ENCODE measurements at regions not wholly inside any gene's neighbourhood (a gene's known extent, or its start where the extent isn't known, plus 50 kb on each side); places are given as distances from the start of the nearest gene placed in this dataset.
A peak's percentile ranks its signal among the peaks of the same experiment; 100 is the strongest.
"Not testable (repeated sequence)": the region's sequence is repeated elsewhere in the genome, so short reads cannot be mapped to it uniquely, and the experiment has no call there.

DNA sequence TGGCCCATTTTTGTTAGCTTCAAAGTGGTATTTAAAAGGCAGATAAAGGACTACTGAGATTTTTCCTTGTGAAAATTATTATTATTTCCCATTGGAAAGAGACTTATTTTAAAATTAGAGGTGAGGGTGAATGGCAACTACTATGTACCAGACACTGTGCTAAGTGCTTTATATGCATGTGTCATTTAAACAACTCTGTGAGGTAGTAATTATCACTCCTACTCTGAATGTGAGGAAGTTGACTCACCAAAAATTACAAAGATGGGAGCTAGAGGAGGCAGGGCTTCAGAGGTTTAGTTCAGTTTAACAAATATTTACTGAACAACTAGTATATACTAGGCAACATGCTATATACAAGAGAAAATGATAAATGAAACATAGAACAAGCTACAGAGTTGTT is 78.2 kb downstream of the MSL3 start:
- DNase-seq (ENCODE audit: low spot score): no peak

DNA sequence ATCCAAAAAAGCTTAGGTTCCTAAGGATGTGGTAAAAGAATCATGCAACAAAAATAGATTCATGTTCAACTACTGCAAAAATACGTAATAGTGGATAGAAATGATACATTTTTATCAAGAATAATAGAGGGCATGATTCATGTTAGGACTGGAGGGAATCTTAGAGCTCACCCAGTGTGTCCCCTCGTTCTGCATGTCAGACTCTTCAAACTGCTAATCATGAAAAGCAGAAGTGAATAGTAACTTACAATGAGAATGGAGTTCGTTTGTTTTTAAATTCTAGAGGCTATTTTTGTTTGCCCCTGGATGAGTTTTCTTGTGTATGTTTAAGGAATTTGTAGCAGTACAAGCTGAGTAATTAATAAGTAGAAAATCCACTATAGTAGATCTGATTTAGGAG is 79.4 kb downstream of the MSL3 start:
- DNase-seq (ENCODE audit: low spot score): no peak

DNA sequence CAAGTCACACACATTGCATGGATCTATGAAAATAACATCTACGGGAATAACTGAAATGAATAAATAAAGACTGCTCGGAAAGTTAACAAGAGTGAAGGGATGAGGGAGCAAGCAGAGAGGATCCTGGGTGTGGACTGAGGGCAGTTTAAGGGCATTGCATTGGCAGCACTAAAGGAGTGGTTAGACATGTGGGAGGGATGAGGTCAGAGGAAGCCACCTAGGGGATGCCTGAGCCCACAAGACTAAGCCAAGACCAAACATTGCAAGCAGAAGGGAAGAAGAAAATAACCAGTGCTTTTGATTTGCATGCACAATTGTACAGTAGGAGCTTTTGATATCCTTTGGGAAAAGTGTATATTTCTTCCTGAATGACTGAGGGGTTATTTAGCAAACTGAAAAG is 106.1 kb downstream of the MSL3 start:
- no peak for DNase-seq (ENCODE audit: low spot score)

DNA sequence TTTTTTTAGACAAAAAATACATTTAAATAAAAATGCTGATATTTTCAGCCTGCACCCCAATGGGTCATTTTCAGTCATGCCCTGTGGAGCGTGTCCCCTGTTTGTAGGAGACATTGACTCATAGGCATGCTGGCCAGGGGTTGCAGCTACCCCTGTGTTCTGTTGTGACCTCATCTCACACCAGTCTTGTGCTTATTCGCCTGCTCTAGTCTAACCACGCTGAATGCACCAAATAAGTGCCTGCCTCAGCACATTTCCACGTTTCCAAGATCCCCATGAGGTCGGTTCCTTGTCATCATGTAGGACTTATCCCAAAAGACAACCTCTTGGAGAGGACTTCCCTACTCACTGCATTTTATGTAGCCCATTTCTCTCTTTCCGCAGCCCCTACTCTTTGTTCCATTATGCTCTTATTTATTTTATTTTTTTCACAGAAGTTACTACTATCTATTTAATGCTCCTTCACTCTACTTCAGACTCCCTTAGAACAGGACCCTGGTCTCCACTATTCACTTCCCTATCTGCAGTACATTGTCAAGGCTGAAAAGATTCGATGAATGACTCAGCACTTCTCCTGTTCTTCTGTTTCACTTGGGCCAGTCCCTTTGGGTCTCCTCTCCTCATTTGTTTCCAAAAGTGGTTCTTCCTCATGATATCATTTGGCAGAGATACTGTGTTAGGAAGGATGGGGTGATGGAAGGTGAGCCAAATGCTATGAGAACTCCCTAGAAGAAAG is 109.7 kb downstream of the MSL3 start:
- no peak for DNase-seq (ENCODE audit: low spot score)

DNA sequence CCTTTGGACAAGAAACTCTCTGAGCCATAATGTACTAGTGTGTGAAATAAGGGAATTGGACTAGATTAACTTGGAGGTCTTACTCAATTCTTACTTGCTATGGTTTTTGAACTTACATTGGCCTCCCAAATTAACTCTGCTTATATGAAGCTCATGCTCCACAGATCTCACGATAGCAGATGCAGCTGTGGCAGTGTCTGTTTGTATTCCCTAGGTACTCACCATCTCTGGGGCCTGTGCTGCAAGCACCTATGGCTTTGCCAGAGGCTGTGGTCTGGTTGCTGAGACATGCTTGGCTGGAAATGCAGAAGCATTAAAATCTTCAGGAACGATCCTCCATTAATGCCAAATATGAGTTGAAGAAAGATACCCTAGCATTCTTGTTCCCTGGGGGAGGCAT is 112.8 kb downstream of the MSL3 start:
- no peak for DNase-seq (ENCODE audit: low spot score)

DNA sequence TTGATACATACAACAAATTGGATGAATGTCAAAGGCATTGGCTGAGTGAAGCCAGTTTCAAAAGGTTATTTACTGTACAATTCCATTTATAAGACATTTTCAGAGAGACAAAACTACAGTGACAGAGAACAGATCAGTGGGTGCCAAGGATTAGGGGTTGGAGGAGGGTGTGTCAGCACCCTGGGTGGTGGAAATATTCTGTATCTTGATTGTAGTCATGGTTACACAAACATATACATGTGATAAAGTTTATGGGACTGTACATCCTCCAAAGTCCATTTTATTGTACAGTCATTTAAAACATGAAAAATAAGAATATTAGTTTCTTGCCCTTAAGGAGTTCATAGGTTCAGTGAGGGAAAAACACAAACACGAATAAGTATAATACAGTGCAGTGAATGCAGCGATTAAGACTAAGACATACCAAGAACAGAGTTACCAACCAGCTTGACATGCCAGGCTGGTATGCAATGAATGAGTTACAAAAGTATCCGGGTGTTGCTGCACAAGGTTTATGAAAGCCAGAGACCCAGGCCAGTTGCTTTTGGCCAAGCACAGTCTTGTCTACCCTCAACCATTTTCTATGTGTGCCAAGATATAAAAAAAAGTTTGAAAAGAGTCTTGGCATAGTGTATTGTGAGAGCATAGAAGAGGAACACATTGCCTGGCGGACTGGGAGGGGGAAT is 123.6 kb downstream of the MSL3 start:
- DNase-seq (ENCODE audit: low spot score): no peak

DNA sequence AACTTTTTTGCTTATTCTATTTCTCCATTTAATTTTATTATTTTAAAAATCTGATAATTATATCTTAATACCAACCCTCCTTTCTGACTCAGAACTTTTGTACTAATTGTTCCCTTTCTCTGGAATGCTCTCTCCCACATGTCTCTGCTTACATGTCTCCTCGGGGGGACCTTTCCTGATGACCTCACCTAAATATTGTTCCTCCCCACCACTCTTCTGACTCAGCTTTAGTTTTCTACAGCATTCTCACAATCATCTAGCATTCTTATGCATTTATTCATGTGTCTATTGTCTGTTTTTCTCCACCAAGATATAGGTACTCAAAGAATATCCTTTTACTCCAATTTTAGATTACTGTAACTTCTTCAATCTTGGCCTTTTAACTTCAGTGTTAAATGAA is 128.7 kb downstream of the MSL3 start:
- DNase-seq (ENCODE audit: low spot score): no peak

DNA sequence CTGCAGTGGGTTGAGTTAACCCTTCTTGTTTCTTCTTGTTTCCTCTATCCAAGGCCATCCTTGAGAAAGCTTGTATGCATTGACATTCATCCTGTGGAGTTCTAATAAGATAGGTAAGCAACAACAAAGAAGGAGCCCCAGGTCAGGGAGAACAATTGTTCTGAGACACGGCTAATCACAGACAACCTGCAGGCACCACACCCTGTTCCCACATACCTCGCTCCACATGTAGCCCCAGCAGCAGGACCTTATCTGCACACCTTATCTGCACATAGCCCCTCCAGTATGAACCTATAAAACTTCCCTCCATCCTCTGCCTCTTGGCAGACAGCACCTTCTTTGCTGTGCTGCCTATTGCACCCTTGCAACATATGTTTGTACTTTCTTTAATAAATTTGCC is 129.1 kb downstream of the MSL3 start:
- no peak for DNase-seq (ENCODE audit: low spot score)

DNA sequence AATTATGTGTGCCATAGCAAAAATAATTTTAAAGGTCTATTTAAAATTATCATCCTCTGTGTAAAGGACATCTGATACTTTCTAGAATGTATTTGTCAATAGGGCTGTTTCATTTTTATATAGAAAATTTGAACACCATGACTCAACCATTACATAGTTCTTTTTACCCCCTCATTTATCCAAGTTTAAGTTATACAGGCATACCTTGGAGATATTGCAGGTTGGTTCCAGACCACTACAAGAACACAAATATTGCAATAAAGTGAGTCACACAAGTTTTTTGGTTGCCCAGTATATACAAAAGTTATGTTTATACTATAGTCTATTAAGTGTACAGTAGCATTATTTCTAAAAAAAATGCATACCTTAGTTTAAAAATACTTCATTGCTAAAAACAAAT is 130.4 kb downstream of the MSL3 start:
- DNase-seq (ENCODE audit: low spot score): no peak

DNA sequence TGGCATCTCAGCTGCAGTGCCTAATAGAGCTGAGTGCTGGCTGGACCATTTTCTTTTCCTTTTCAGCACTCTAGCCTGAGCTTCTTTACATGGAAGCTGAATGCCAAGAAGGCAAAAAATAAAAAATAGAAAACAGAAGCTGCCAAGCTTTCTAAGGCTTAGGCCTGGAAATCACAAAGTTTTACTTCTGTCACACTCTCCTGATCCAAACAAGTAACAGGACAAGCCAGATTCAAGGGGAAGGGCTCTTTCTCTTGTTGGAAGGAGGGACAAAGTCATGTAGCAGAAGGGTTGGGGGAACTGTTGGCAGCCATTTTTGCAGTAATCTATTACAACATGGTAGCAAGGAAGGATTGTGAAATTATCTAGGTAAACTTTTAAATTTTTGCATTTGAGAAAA is 131.8 kb downstream of the MSL3 start:
- no peak for DNase-seq (ENCODE audit: low spot score)

DNA sequence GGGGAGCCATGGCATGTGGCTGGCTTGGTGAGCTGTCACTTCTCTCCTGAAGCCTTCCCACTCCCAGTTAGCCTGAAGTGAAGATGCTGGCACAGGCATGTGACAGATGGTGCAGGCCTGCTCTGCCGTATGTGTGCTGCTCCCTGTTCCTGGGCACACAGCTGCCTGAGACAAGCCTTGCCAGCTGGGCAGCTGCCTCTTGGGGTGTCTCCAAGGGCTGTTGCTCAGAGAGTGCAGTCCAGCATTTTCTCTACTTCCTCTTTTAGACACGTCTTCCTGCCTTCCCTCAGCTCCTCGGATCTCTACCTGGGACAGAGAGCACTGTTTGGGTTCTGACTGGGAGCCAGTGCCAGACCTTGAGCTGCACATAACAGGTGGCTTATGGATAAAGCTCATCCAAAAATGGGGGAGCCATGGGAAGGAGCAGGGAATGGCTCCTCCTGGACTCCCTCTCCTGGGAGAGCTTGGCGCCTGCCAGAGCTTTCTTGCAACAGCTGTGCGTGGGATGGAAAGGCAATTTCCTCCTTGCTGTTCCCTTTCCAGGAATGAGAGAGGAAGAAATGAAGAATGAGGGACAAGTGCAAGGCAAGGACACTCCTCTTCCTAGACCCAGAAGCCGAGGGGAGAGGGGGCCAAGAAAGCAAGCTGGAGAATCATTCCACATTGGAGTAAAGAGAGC is 132.9 kb downstream of the MSL3 start:
- DNase-seq (ENCODE audit: low spot score): no peak

DNA sequence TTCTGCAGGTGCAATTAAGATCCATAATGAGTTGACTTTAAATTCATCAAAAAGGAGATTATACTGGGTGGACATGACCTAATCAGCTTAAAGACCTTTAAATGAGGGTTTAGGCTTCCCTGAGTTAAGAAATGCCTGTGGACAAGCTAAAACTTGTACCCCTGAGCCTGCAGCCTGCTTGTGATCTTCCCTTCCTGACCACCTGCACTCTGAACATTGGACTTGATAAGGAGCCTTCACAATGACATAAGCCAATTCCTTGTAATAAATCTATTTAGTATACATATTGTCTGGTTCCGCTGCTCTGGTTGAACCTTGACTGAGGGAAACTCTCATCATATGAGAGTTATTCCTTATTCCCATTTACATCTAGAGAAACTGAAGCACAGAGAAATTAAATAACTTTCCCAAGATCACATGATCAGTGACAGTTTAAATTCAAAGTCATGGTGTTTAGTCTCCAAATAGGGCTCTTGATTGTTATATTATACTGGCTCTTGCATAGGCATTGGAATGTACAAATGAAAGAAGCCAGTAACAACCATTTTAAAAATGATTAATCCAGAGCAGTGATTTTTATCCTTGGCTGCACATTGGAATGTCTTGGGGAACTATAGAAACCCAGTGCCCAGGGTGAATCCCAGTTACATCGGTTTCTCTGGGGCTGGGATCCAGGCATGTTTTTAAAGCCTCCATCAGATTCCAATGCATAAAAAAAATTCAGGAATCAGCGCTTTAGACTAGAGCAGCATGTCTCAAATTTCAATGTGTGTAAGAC is 136.1 kb downstream of the MSL3 start:
- DNase-seq (ENCODE audit: low spot score): no peak

DNA sequence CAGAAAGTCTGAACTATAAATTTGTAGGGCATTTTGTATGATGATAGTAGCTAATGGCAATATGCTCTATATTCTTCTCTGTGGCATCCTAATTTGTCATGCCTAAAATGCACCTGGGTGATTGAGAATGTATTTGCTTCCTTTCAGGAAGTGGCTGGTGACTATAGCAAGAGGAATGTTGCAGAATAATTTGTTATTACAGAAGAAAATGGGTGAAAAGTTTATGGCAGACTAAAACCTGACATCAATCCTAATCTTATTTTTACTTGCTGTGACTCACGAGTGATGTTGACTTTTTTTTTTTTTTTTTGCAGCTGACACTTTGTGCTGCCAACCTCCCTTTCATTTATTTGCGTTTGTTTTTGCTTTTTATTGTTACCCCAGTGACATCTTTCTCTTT is 141.1 kb downstream of the MSL3 start:
- no peak for DNase-seq (ENCODE audit: low spot score)

DNA sequence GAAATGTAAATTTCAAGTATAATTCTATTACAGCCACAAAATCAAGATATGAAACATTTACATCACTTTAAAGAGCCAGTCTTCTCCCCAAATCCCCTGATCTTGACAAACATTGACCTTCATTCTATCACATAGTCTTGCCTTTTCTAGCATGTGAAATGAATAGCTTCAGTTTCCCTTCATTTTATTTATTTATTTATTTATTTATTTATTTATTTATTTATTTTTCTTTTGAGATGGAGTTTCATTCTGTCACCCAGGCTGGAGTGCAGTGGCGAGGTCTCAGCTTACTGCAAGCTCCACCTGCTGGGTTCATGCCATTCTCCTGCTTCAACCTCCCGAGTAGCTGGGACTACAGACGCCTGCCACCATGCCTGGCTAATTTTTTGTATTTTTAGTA is 147.9 kb downstream of the MSL3 start:
- not testable (repeated sequence) for DNase-seq (ENCODE audit: low spot score)

DNA sequence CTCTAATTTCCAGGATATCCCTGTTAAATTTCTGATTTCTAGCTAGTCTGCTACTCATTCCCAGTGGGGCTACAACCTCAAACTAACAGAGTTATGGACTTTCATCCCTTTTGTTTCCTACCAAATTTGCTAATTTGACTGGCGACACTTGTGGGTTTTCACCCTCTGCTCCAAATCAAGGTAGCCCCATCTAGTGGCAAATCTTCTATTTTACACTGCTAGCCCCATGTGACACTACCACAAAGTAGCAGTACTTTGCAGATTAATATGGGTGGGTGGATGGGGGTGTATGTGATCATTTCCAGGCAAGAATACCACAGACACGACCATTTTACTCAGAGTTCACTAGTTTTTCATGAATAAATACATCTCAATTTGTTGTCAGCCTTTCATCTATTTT is 150.3 kb downstream of the MSL3 start:
- DNase-seq (ENCODE audit: low spot score): peak; percentile 0

DNA sequence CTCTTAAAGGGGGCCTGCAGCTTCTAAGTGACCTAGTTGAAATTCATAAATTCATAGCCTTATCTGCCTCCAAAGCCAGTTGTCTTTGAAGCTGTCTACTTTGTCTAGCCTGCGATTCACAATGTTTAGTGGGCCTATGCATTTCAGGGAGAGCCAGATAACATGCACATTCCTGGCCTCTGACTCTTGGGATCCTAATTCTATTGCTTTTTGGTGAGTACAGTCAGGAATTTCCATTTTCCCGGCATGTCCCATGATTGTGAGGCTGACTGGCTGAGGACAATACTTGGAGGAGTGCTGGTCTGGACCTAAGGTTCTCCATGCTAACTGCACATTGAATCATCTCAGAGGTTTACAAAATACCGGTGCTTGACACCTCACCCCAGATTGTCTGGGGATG is 155.0 kb downstream of the MSL3 start:
- no peak for DNase-seq (ENCODE audit: low spot score)

DNA sequence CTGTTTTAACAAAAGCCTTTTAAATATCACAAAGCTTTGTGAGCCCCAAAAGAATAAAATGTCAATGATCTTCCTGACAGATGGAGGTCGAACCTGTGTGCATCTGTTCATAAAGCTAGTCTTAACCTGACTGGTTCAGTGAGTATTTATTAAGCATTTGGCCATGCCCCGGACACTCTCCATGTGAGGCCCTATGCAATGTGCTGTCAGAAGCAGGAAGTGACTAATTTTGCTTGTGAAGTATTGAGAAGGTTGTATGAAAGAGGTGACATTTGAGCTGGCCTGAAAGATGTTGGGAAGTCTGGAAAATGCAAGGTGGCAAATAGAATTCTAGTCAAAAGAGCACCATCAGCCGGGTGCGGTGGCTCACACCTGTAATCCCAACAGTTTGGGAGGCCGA is 171.4 kb downstream of the MSL3 start:
- DNase-seq (ENCODE audit: low spot score): no peak

DNA sequence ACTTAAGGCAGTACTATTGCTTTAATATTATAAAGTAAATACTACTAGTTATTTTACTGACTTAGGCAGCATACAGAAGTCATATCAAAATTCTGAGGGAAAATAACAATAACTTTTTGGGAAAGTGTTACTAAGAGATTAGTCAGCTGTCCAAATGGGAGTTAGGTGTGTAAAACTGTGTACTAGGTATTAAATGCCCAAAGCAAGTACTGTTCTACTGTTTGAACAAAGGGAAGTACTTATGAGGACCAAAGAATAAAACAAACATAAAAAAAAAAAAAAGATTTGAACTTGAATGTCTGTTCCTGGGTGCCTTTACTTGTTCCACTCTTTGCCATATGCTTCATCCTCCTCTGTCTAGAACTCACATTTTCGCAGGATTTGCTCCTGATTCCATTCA is 174.4 kb downstream of the MSL3 start:
- no peak for DNase-seq (ENCODE audit: low spot score)

DNA sequence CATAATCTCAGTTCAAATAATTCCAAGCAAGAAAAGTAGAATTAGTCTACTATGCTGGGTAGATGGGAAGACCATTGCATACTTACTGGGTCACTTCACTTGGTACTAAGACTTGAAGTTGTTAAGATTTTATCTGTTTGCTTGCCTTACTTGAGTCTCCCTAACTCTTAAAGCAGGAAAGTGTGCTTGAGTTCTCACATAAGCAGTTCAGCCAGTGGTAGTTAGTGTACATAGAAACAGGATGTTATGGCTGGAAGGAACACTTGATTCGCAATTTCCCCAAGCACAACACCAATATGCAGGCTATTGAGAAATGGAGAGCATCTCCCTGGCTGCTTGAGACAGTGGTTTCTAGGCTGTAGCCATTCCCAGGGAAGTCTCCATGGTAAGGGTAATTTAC is 176.1 kb downstream of the MSL3 start:
- DNase-seq (ENCODE audit: low spot score): no peak

DNA sequence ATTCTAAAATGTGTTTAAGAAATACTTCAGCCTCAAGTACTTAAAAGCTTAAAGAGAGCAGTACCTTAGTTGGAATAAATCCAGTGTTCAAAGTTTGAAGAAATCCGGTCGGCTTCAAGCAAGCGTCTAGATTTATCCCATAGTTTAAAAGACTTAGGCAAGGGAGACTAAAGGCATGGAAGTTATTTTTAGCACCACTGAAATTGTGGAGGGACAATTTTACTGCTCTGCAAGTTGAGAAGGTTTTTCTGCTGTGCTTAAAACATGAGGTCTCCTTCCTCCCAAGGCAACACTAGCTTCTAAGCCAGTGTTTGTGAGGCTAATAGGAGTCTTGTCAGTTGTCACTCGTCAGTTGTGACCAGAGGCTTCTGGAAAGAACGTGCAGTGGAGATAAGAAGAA is 183.5 kb downstream of the MSL3 start:
- no peak for DNase-seq (ENCODE audit: low spot score)

DNA sequence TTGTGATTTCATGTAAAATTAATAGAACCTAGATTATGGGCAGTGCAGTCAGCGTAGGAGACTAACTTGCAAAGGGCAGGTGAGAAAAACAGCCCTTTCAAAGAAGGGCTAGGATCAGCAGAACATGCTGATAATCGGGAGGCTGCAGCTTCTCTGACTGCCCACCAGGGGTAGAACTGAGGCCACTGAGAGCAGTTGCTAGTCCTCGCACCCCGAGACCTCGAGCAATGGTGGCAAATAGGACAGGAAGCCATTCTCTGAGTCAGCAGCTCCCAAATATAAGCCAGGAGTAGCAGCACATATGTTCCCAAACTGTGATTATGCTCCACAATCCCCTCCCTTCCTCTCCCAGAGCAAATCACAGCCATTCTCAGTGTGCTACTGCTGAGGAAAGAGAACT is 186.5 kb downstream of the MSL3 start:
- DNase-seq (ENCODE audit: low spot score): no peak

DNA sequence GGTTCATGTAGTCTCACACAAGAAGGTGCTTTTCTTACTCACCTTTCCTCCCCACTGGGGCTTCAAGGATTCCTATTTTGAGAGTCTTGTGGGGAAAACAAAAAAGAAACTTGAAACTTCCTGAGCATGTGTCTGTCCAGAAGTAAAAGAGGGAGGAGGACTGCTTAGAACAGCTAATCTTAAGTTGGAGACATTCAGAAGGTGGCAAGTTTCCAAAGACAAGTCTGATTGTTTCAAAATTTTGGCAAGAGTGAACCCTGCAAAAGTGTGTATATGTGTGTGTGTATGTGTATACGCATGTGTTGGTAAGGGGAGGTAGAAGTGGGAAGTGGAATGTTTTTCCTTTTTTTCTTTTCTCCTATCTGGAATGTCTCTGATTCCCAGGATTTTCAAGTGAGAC is 189.0 kb upstream of the FRMPD4 start:
- DNase-seq (ENCODE audit: low spot score): no peak
